IPS DF 6.9 (cell line): ENCODE measurements at regions not wholly inside any gene's neighbourhood (a gene's known extent, or its start where the extent isn't known, plus 50 kb on each side); places are given as distances from the start of the nearest gene placed in this dataset.
"Not testable (repeated sequence)": the region's sequence is repeated elsewhere in the genome, so short reads cannot be mapped to it uniquely, and the experiment has no call there.

ENCODE experiments used
- DNase-seq: peaks from one replicate; pipeline ENCODE4 v3.0.0-alpha.2; 2013; ENCODE audit warnings: low read depth, low spot score
- H3K27ac ChIP-seq: one replicate; pipeline ENCODE4 v1.5.1; 2013; ENCODE audit warnings: low read length, control low read depth
- H3K27me3 ChIP-seq: 2 replicates; pipeline ENCODE4 v1.6.1; 2013; ENCODE audit warnings: mild to moderate bottlenecking, low read length; ENCODE audit not compliant: control insufficient read depth, insufficient read depth
- H3K36me3 ChIP-seq: 2 replicates; pipeline ENCODE4 v1.6.1; 2013; ENCODE audit warnings: low read length; ENCODE audit not compliant: control insufficient read depth, insufficient read depth
- H3K4me1 ChIP-seq: 2 replicates; pipeline ENCODE4 v1.6.1; 2013; ENCODE audit warnings: low read length; ENCODE audit not compliant: control insufficient read depth, insufficient read depth
- H3K4me3 ChIP-seq: 2 replicates; pipeline ENCODE4 v1.5.1; 2013; ENCODE audit warnings: mild to moderate bottlenecking, low read length
- H3K9me3 ChIP-seq: 2 replicates; pipeline ENCODE4 v1.6.1; 2013; ENCODE audit warnings: low read length, inconsistent platforms; ENCODE audit not compliant: control insufficient read depth, insufficient read depth
- WGBS: extraction: QIAGEN DNeasy Blood & Tissue Kit; methylation state at CpG from one replicate; pipeline ENCODE4 v1.1.7; 2013; ENCODE audit warnings: mixed read lengths, missing lambda C conversion rate; ENCODE audit not compliant: insufficient read length, insufficient coverage; 5-methylcytosine and 5-hydroxymethylcytosine counted together

GRCh38 chr14:84468153-84468552 is 1061.8 kb upstream of the FLRT2 start:
- Histone ChIP-seq H3K4me1 (no peaks in the 10 kb centered on the region), H3K27me3 (no peaks in the 10 kb centered on the region), H3K36me3 (no peaks in the 10 kb centered on the region), H3K4me3 (no peak overlapping the region), H3K9me3 (no peaks in the 10 kb centered on the region), H3K27ac (no peak overlapping the region)
- no CpG with 5 or more reads among the region's 5 CpGs for WGBS
- no peak for DNase-seq

DNA sequence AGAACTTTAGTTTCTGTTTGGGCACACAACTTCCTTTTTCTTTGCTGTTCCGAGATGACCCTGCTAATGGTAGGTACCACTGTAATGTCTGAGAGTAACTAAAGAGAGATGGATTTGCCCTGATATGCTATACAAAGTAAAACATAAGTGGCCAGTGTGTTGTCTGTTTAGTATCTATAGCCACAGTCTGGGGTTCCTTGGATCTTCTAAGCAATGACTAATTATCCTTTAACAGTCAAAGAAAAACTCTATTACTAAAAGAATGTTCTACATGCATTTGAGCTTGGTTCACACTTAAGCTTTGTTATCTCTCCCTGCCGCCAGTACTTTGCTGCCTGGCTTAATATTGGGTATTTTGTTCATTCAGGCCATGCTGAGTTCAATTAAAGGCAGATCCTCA is 1051.9 kb upstream of the FLRT2 start:
- no peaks in the 10 kb centered on the region for H3K36me3 ChIP-seq
- no peaks in the 10 kb centered on the region for H3K27me3 ChIP-seq
- H3K27ac ChIP-seq, result no peak overlapping the region
- no peak overlapping the region for H3K4me3 ChIP-seq
- no peak for DNase-seq
- H3K4me1 ChIP-seq, result no peaks in the 10 kb centered on the region
- no CpG with 5 or more reads among the region's 2 CpGs for WGBS
- no peaks in the 10 kb centered on the region; the same call in 1 of the 2 replicates for H3K9me3 ChIP-seq

- no peaks in the 10 kb centered on the region for H3K36me3 ChIP-seq
- no peaks in the 10 kb centered on the region for H3K9me3 ChIP-seq
- no peak for DNase-seq
- H3K4me1 ChIP-seq, result no peaks in the 10 kb centered on the region
- no peak overlapping the region for H3K27ac ChIP-seq
- H3K4me3 ChIP-seq, result no peak overlapping the region
- H3K27me3 ChIP-seq, result no peaks in the 10 kb centered on the region
- WGBS, result no CpG with 5 or more reads among the region's 5 CpGs
These were observed 1047.5 kb upstream of the FLRT2 start for GRCh38 chr14:84482256-84483071.

DNA sequence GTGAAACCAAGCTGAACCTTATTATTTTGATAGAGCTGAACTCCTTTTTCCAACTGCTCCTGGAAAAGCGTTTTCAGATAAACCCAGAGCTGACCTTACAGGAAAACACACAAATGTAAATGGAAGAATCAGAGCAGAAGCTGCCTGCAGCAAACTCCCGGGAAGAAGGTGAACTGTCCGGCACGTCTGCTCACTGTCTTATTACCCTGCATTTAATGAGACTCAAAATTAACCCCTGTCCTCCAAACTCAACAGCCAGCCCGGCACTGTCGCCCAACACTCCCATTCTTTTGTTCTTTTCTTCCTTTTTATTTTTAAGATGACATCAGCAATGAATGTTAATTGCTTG is 1046.9 kb upstream of the FLRT2 start:
- no peaks in the 10 kb centered on the region for H3K9me3 ChIP-seq
- H3K27ac ChIP-seq, result no peak overlapping the region
- H3K4me3 ChIP-seq, result no peak overlapping the region
- no peak for DNase-seq
- WGBS, result no CpG with 5 or more reads among the region's 6 CpGs
- H3K27me3 ChIP-seq, result no peaks in the 10 kb centered on the region
- H3K36me3 ChIP-seq, result no peaks in the 10 kb centered on the region
- H3K4me1 ChIP-seq, result no peaks in the 10 kb centered on the region

DNA sequence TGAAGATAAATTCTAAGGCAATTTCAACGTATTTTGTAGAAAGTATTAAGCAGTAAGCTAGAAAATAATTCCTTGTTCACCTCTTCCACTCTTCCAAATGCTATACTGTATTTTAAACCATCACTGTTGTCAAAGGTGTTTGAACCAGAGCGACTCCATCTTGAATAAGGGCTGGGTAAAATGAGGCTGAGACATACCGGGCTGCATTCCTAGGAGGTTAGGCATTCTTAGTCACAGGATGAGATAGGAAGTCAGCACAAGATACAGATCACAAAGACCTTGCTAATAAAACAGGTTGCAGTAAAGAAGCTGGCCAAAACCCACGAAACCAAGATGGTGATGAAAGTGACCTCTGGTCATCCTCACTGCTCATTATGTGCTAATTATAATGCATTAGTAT is 1045.7 kb upstream of the FLRT2 start:
- H3K27me3 ChIP-seq, H3K4me3 ChIP-seq, H3K9me3 ChIP-seq, H3K4me1 ChIP-seq, H3K27ac ChIP-seq, H3K36me3 ChIP-seq, DNase-seq: not testable (repeated sequence)
- no CpG with 5 or more reads among the region's 4 CpGs for WGBS

DNA sequence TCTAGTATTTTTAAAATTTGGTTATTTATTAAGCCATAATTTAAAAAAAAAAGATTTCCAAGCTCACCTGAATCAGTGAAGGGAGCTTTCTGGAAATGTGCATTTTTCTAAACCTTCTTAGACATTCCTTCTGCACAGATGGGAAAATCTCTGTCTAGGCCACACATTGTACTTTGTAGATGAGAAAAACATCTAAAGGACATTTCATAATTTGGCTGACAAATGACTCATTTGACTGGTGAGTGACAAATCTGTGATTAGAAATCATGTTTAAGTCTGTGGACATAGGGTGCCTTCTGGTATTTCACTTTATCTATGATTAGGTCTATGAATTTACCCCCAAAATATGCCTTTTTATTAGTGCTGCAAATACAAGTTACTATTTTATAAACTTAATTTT is 1044.9 kb upstream of the FLRT2 start:
- H3K4me3 ChIP-seq, result no peak overlapping the region

DNA sequence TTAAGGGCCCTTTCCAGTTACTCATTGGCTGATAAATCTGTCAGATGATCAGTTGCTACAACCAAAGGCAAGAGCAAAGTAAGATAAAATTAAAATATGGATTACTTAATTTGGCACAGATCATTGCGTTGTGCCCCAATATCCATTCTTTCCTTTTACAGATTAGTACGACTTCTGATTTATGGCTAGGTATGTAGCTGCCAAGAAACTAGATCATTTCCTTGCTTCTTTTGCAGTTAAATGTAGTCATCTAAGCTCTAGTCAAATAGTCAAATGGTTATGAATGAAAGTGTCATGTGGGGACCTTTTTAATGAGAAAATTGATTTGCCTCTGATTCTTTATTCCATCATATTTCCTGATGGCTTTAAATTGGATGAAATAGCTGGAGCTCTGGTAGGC is 1039.9 kb upstream of the FLRT2 start:
- H3K9me3 ChIP-seq, result no peaks in the 10 kb centered on the region
- H3K4me1 ChIP-seq, result no peaks in the 10 kb centered on the region; the same call in 1 of the 2 replicates
- no peaks in the 10 kb centered on the region for H3K27me3 ChIP-seq
- no peaks in the 10 kb centered on the region for H3K36me3 ChIP-seq
- no peak for DNase-seq
- H3K27ac ChIP-seq, result no peak overlapping the region
- no CpG with 5 or more reads among the region's 2 CpGs for WGBS
- no peak overlapping the region for H3K4me3 ChIP-seq

More for the DNA sequence above, 1044.9 kb upstream of the FLRT2 start:
- DNase-seq, result no peak
- Histone ChIP-seq H3K36me3 (no peaks in the 10 kb centered on the region), H3K9me3 (no peaks in the 10 kb centered on the region), H3K27me3 (no peaks in the 10 kb centered on the region), H3K27ac (no peak overlapping the region), H3K4me1 (no peaks in the 10 kb centered on the region)

DNA sequence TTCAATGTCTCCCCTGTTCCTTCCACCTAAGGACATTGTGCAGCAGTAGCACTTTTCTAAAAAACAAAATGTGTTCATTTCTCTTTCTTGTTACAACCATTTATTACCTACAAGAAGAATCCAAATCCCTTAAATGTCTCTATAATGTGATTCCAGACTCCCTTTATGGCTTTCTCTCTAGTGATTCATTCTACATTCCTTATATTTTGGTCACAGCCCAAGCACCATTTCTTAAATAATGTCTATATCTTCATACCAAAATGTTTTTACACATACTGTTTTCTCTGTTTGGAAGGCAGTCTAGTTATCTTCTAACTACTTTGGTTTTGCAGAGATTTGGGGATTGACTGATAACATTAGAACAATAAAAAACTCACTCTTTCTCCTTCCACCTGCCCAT is 1037.3 kb upstream of the FLRT2 start:
- H3K4me1 ChIP-seq, result no peaks in the 10 kb centered on the region; the same call in 1 of the 2 replicates
- no peaks in the 10 kb centered on the region for H3K27me3 ChIP-seq
- no peaks in the 10 kb centered on the region for H3K9me3 ChIP-seq
- H3K36me3 ChIP-seq, result no peaks in the 10 kb centered on the region
- no peak overlapping the region for H3K4me3 ChIP-seq
- DNase-seq, result no peak
- no peak overlapping the region for H3K27ac ChIP-seq

- Histone ChIP-seq H3K36me3 (no peaks in the 10 kb centered on the region), H3K27ac (no peak overlapping the region), H3K27me3 (no peaks in the 10 kb centered on the region), H3K4me3 (no peak overlapping the region), H3K4me1 (no peaks in the 10 kb centered on the region; the same call in 1 of the 2 replicates), H3K9me3 (no peaks in the 10 kb centered on the region)
- no peak for DNase-seq
- no CpG with 5 or more reads among the region's 4 CpGs for WGBS
These were observed 1036.2 kb upstream of the FLRT2 start for GRCh38 chr14:84493779-84494178.

GRCh38 chr14:84496677-84497076 is 1033.3 kb upstream of the FLRT2 start:
- H3K27ac ChIP-seq, result no peak overlapping the region
- H3K36me3 ChIP-seq, result no peaks in the 10 kb centered on the region
- no peaks in the 10 kb centered on the region for H3K9me3 ChIP-seq
- no peak overlapping the region for H3K4me3 ChIP-seq
- H3K27me3 ChIP-seq, result no peaks in the 10 kb centered on the region
- no CpG with 5 or more reads among the region's 2 CpGs for WGBS
- no peaks in the 10 kb centered on the region; the same call in none of the 2 replicates for H3K4me1 ChIP-seq
- no peak for DNase-seq

- not testable (repeated sequence) for H3K36me3 ChIP-seq, H3K27me3 ChIP-seq, DNase-seq, H3K4me1 ChIP-seq, H3K9me3 ChIP-seq, H3K4me3 ChIP-seq, H3K27ac ChIP-seq
- no CpG with 5 or more reads among the region's 18 CpGs for WGBS
These were observed 1017.1 kb upstream of the FLRT2 start for GRCh38 chr14:84512823-84513222.
